Loucy (cell line): ENCODE measurements at regions not wholly inside any gene's neighbourhood (a gene's known extent, or its start where the extent isn't known, plus 50 kb on each side); places are given as distances from the start of the nearest gene placed in this dataset.

Source experiments
- CTCF ChIP-seq: fragments of 200-600 bp; sonication (generic); conservative IDR thresholded peaks from 2 replicates; pipeline ENCODE4 v1.5.1; 2014; ENCODE audit warnings: mild to moderate bottlenecking, antibody characterized with exemption, low read length
- EZH2phosphoT487 ChIP-seq: fragments of 200-600 bp; IDR thresholded peaks from 2 replicates; pipeline ENCODE4 v1.6.1; 2018; ENCODE audit warnings: antibody characterized with exemption, mild to moderate bottlenecking, moderate library complexity, borderline replicate concordance

DNA sequence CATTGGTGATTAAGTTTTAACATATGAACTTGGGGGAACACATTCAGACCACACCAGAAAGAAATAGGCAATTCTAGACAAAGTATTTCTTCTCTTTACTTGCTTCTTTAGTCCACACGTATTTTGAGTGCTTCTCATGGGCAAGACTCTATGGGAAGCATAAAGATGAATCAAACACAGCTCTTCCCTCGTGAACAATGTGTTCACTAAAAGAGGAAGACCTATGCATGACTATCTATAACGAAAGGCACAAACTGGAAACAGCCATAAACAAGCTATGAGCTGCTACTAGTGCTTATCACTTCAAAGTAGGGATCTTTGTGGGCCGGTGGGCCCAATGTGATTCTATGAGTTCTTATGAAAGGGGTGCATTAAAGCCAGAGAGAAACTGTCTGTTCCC lies 53.0 kb upstream of the PRDX6 start:
- no peak for TF ChIP-seq CTCF
- TF ChIP-seq EZH2phosphoT487, result no peak
